ENCODE measurements at regions not wholly inside any gene's neighbourhood (a gene's known extent, or its start where the extent isn't known, plus 50 kb on each side); places are given as distances from the start of the nearest gene placed in this dataset.
"Not testable (repeated sequence)": the region's sequence is repeated elsewhere in the genome, so short reads cannot be mapped to it uniquely, and the experiment has no call there.

DNA sequence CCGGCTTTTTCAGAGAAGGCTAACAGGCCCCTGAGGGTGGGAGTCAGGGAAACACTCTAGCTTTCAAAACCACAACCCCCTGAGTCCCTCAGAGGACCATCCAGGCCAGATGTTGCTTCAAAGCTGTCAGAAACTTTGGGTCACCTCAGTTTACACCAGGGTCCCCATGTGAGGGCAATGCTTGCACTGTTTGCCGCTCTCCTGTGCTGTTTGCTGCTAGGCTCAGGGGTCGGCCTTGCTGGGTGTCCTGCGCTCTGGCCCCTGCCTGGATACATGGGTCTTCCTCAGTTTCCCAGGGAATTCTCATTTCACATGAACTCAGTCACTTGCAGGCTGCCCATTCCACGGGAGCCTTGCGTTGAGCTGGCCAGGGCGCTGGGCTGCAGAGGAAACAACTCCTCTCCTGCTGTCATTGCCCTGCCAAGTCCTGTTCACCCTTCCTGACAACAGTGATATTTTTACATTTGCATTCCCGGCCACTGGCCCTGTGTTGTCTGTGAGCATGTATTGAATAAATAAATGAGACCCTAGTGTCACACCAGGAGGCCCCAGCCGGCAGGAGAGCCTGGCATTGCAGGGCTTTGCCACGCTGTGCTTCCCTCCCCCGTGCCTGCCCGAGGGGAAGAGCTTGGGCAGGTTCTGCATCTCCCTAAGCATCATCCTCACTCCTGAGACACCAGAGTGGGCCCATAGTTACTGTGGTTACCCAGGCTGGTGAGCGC, 73.2 kb upstream of the RAB6C start:
- no peak for DNase-seq

DNA sequence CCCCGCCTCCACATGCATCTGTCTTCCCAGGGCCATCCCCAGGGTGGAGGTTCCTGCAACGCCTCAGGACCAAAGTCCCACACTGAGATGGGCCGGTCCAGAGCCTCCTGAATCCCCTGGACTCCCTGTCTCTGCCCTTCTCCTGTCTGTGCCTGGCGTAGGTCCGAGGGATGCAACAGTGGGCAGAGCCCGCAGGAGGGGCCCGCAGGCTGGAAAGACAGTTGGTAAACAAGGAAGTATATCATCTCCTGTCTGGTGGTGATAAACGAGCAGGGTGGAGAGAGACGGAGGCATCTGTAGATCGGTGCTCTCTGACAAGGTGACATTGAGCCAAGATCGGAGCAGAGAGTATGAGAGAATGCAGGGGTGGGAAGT, 72.6 kb upstream of the RAB6C start:
- DNase-seq = no peak

DNA sequence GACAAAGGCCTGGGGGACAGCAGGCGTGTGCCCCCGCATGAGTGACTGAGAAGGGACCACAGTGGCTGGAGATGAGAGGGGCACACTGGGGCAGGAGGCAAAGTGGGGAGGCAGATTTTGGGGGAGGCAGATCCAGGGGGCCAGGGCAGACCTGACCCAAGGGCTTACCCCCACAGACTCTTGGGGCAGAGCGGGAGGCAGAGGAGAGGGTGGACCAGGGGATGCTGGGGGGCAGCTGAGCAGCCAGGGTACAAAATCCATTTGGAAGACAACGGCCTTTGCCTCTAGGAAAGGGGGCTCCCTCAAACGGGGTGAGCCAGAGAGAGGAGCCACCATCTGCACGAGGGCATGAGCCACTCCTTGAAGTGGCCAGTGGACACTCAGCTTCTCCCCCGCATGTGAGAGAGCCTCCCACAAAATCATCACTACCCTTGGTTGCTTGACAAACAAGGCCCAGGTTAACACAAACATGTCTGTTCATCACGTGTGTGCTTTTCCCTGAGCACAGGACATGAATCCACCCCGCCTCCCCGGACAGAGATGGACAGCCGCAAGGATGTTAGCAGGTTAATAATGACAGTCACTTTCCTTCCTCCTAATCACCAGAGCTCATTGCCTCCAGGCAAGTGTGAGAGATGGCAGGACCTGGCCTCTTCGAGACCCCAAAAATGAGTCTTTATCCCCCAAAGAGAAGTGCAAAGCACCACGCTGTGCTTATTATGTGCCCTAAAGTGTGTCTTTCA, 72.0 kb upstream of the RAB6C start:
- DNase-seq = no peak

GRCh38 chr2:129908721-129909373, 70.6 kb upstream of the RAB6C start:
- no peak for DNase-seq

GRCh38 chr2:129909651-129910418, 69.6 kb upstream of the RAB6C start:
- DNase-seq = no peak

DNA sequence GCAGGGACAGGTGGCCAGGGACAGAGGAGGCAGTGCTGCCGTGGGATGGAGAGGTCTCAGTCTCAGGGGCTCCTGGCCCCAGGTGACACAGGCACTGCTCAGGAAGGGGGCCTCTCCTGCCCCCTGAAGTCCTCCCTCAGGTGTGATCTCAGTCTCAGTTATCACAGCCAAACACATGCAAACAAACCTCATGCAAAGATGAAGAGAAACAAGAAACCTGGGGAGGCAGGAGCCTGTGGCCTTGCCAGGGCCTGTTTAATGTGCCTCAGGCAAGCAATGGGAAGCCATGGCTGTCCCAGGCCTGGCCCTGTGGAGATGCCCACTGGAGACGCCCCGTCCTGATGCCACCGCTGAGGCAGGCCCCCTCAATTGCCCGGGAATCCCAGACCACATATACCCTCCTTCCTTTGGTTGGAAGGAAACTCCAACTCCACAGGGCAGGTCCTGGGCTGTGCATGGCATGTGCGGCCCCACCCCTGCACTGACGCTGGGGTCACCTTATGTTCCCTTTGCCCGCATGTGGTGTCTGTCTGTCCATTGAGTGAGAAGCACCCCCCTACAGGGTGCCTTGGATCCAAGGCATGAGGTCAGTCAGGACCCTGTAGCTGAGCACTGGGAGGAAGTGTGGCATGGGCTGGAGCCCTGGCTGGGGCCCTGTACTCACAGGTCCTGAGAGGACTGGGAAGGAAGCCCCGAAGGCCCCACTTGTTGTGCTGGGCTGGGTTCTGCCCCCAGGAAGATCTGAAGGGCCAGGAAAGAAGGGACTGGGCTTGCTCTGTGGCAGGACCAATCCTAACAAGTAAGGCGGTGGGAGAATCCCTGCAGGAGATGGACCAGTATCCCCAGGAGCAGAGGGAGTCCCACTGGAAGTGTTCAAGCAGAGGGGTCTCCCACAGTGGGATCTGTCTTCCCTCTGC, 68.8 kb upstream of the RAB6C start:
- DNase-seq = no peak

DNA sequence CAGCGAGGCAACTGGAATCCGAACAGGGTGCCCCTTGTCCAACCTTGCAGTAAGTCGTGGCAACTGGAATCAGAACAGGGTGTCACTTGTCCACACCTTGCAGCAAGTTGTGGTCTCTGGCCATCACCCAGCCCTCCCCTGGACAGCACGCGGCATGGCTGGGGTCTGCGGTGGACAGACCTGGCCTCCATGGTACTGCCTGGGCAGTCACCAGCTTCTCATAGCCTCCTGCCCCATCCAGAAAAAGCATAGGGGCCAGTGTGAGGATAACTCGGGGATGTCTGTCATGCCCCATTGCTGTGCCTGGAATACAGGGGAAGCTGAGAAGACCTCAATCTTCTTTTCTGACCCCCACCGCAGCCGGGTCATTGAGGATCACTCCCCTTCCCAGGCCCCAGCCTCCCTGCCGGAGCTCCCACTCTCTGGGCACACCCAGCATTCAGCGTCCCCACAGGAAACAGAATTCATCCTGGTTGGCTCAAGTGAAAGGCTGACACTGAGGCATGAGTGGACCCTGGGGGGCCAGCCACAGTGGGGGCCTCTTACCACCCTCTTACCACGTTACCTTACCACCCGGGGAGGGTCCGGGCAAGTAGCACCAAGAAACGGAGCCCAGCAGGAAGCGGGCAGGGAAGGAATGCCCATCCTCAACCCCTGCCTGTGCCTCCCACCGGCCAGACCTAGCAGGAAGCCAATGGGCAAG, 68.0 kb upstream of the RAB6C start:
- no peak for DNase-seq

DNA sequence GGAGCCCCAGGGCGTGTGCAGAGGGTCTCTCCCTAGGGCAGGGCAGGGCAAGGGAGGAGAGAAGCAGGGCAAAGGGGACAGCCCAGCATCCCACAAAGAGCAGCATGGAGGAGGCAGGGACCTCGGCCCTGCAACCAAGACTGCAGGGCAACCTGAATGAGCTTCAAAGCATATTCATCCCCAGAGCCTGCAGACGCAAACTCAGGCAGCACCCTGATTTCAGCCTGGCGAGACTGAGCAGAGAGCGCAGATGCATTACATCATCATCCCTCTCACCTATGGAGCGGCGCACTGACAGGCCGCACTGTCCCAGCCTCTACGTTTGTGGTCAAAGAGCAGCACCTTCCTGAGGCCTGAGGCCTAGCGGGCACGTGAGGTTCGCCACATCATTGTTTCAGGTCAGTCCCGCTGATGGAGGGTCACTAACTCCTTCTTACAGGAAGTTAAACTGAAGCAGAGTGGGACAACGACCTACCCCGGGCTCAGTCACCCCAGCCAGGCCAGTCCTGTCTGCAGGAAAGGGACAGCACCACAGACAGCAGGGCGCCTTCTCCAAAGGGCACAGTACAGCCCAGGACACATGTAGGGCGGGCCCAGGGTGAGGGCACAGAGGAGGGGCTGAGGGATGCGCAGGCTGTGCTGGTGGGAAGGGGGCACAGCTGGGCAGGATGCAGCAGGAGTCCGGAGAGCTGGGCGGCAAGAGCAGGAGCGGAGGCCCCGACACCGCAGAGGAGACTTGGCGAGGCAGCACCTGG, 67.2 kb upstream of the RAB6C start:
- DNase-seq = no peak

GRCh38 chr2:129912871-129913694, 66.4 kb upstream of the RAB6C start:
- DNase-seq = no peak

GRCh38 chr2:129913695-129914495, 65.6 kb upstream of the RAB6C start:
- no peak for DNase-seq

DNA sequence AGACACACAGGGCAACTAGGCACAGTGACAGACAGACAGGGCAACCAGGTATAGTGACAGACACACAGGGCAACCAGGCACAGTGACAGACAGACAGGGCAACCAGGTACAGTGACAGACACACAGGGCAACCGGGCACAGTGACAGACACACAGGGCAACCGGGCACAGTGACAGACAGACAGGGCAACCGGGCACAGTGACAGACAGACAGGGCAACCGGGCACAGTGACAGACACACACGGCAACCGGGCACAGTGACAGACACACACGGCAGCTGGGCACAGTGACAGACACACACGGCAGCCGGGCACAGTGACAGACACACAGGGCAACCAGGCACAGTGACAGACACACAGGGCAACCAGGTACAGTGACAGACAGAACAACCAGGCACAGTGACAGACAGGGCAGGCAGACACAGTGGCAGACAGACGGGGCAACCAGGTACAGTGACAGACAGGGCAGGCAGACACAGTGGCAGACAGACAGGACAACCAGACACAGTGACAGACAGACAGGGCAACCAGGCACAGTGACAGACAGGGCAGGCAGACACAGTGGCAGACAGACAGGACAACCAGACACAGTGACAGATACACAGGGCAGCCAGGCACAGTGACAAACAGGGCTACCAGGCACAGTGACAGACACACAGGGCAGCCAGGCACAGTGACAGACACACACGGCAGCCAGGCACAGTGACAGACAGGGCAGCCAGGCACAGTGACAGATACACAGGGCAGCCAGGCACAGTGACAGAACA, 64.7 kb upstream of the RAB6C start:
- DNase-seq = no peak

GRCh38 chr2:129915303-129915840, 64.1 kb upstream of the RAB6C start:
- no peak for DNase-seq

- no peak for DNase-seq
Measured at GRCh38 chr2:129918604-129919003, 60.9 kb upstream of the RAB6C start.

GRCh38 chr2:129922571-129923264, 56.7 kb upstream of the RAB6C start:
- no peak for DNase-seq

- DNase-seq = no peak
Measured at GRCh38 chr2:129923265-129924091, 56.0 kb upstream of the RAB6C start.

- not testable (repeated sequence) for DNase-seq
Measured at GRCh38 chr2:129924115-129924514, 55.4 kb upstream of the RAB6C start.

Measured in activated gamma-delta T cell treated with Interleukin-2 at 50 U/mL for 16 hours (primary cell).